OCI-LY1 (cell line): ENCODE measurements at regions not wholly inside any gene's neighbourhood (a gene's known extent, or its start where the extent isn't known, plus 50 kb on each side); places are given as distances from the start of the nearest gene placed in this dataset.

Source experiments
- H2AFZ ChIP-seq: fragments of 200-600 bp; sonication (generic), shearing (Covaris generic); 2 replicates; pipeline ENCODE4 v1.6.0; 2014; ENCODE audit warnings: antibody characterized with exemption, mild to moderate bottlenecking, low read length
- H3F3A ChIP-seq: fragments of 200-600 bp; sonication (generic), shearing (Covaris generic); 2 replicates; pipeline ENCODE4 v1.6.0; 2014; ENCODE audit warnings: mild to moderate bottlenecking, antibody characterized with exemption, low read length, moderate library complexity; ENCODE audit not compliant: insufficient read depth
- H3K27ac ChIP-seq: fragments of 200-600 bp; sonication (generic); 2 replicates; pipeline ENCODE4 v1.5.1; 2014; ENCODE audit warnings: low read length, mixed run types, mild to moderate bottlenecking, low read depth; ENCODE audit not compliant: poor library complexity, severe bottlenecking
- H3K27me3 ChIP-seq: fragments of 200-600 bp; sonication (generic); 2 replicates; pipeline ENCODE4 v1.6.0; 2014; ENCODE audit warnings: antibody characterized with exemption, mild to moderate bottlenecking, low read length, moderate library complexity; ENCODE audit not compliant: insufficient read depth
- H3K36me3 ChIP-seq: fragments of 200-600 bp; sonication (generic); 2 replicates; pipeline ENCODE4 v1.6.1; 2014; ENCODE audit warnings: mild to moderate bottlenecking, antibody characterized with exemption, low read length, moderate library complexity, mixed read lengths; ENCODE audit not compliant: insufficient read depth
- H3K4me1 ChIP-seq: fragments of 200-600 bp; sonication (generic); 2 replicates; pipeline ENCODE4 v1.5.1; 2014; ENCODE audit warnings: mild to moderate bottlenecking, low read length, moderate library complexity; ENCODE audit not compliant: insufficient read depth, severe bottlenecking
- H3K4me2 ChIP-seq: fragments of 200-600 bp; sonication (generic), shearing (Covaris generic); 2 replicates; pipeline ENCODE4 v1.6.1; 2014; ENCODE audit warnings: low read length
- H3K4me3 ChIP-seq: fragments of 200-600 bp; sonication (generic); 2 replicates; pipeline ENCODE4 v1.5.1; 2014; ENCODE audit warnings: low read length, low read depth, mild to moderate bottlenecking, mixed read lengths; ENCODE audit not compliant: poor library complexity, severe bottlenecking
- H3K79me2 ChIP-seq: fragments of 200-600 bp; shearing (Covaris generic); 2 replicates; pipeline ENCODE4 v1.6.1; 2016; ENCODE audit warnings: mixed run types, low read length, mixed read lengths; ENCODE audit not compliant: insufficient read depth
- H3K9ac ChIP-seq: fragments of 200-600 bp; sonication (generic), shearing (Covaris generic); 2 replicates; pipeline ENCODE4 v1.6.1; 2014; ENCODE audit warnings: mild to moderate bottlenecking, low read length, mixed read lengths
- H3K9me2 ChIP-seq: fragments of 200-600 bp; sonication (generic), shearing (Covaris generic); 2 replicates; pipeline ENCODE4 v1.6.1; 2014; ENCODE audit warnings: low read depth, mild to moderate bottlenecking, low read length, mixed read lengths
- H3K9me3 ChIP-seq: fragments of 200-600 bp; shearing (Covaris generic); 2 replicates; pipeline ENCODE4 v1.6.1; 2014; ENCODE audit warnings: low read length, mixed read lengths
- H4K20me1 ChIP-seq: fragments of 200-600 bp; sonication (generic), shearing (Covaris generic); 2 replicates; pipeline ENCODE4 v1.6.0; 2016; ENCODE audit warnings: mild to moderate bottlenecking, low read length; ENCODE audit not compliant: insufficient read depth
- CTCF ChIP-seq: fragments of 200-600 bp; sonication (generic), shearing (Covaris generic); IDR thresholded peaks from 2 replicates; pipeline ENCODE4 v1.5.1; 2017; ENCODE audit warnings: mild to moderate bottlenecking, antibody characterized with exemption, low read length, moderate library complexity, mixed read lengths
- EZH2 ChIP-seq: fragments of 200-600 bp; sonication (generic), shearing (Covaris generic); IDR thresholded peaks from 2 replicates; pipeline ENCODE4 v1.8.0; 2017; ENCODE audit warnings: borderline replicate concordance, mixed run types, mild to moderate bottlenecking, antibody characterized with exemption, low read length, moderate library complexity, mixed read lengths

GRCh38 chr2:238688193-238689153, 159.4 kb upstream of the TWIST2 start:
- Histone ChIP-seq H3K9me2 (no peaks in the 10 kb centered on the region), H3F3A (no peaks in the 10 kb centered on the region), H3K36me3 (no peaks in the 10 kb centered on the region), H3K79me2 (no peaks in the 10 kb centered on the region), H4K20me1 (no peaks in the 10 kb centered on the region), H3K9me3 (no peaks in the 10 kb centered on the region), H3K4me1 (no peaks in the 10 kb centered on the region), H3K9ac (no peak overlapping the region), H3K27ac (no peak overlapping the region), H3K4me2 (no peak overlapping the region), H2AFZ (no peak overlapping the region), H3K4me3 (no peak overlapping the region), H3K27me3 (no peaks in the 10 kb centered on the region)
- no peak for TF ChIP-seq EZH2

DNA sequence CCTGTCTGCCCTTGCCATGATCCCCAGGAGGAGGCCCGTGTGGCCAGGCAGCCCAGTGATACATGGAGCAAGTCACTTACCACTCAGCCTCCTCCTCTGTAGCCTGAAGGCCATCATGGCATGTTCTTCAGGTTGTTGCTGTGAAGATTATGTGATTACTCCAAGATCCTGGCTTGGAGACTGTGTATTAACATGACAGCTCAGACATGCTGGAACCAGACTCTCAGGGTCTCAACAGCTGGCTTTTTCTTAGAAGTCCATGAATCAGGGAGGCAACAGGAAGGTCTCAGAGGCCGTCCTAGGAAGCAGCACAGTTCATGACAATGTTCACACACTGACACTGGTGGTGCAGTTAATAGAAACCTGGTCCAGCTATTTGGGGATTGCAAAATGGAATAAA, 158.6 kb upstream of the TWIST2 start:
- no peak for TF ChIP-seq CTCF
- no peak for TF ChIP-seq EZH2
- Histone ChIP-seq H3K27ac (no peak overlapping the region), H3K27me3 (no peaks in the 10 kb centered on the region), H3K4me3 (no peak overlapping the region), H3K36me3 (no peaks in the 10 kb centered on the region), H3K4me2 (no peak overlapping the region), H4K20me1 (no peaks in the 10 kb centered on the region), H3K79me2 (no peaks in the 10 kb centered on the region), H2AFZ (no peak overlapping the region), H3K9ac (no peak overlapping the region), H3K9me3 (no peaks in the 10 kb centered on the region), H3K4me1 (no peaks in the 10 kb centered on the region), H3K9me2 (no peaks in the 10 kb centered on the region), H3F3A (no peaks in the 10 kb centered on the region)

GRCh38 chr2:238689871-238690389, 158.0 kb upstream of the TWIST2 start:
- Histone ChIP-seq H3K4me2 (no peak overlapping the region), H2AFZ (no peak overlapping the region), H3K9ac (no peak overlapping the region), H3K36me3 (no peaks in the 10 kb centered on the region), H3K4me3 (no peak overlapping the region), H3K27ac (no peak overlapping the region), H3K9me2 (no peaks in the 10 kb centered on the region), H3K4me1 (no peaks in the 10 kb centered on the region), H3K9me3 (no peaks in the 10 kb centered on the region), H4K20me1 (no peaks in the 10 kb centered on the region), H3F3A (no peaks in the 10 kb centered on the region), H3K79me2 (no peaks in the 10 kb centered on the region), H3K27me3 (no peaks in the 10 kb centered on the region)
- TF ChIP-seq EZH2, result no peak
- TF ChIP-seq CTCF, result no peak
